Mucosa of gallbladder (tissue), 1 donor: ENCODE measurements at regions not wholly inside any gene's neighbourhood (a gene's known extent, or its start where the extent isn't known, plus 50 kb on each side); places are given as distances from the start of the nearest gene placed in this dataset.

Experiments used
- DNase-seq: peaks from one replicate; pipeline ENCODE4 v3.0.0-alpha.2; 2020; ENCODE audit warnings: low spot score
- donor health status: DM: no; HTN: no; CAD: no.

GRCh38 chr5:20113931-20114330 is 125.9 kb upstream of the CDH18 start:
- DNase-seq: no peak

DNA sequence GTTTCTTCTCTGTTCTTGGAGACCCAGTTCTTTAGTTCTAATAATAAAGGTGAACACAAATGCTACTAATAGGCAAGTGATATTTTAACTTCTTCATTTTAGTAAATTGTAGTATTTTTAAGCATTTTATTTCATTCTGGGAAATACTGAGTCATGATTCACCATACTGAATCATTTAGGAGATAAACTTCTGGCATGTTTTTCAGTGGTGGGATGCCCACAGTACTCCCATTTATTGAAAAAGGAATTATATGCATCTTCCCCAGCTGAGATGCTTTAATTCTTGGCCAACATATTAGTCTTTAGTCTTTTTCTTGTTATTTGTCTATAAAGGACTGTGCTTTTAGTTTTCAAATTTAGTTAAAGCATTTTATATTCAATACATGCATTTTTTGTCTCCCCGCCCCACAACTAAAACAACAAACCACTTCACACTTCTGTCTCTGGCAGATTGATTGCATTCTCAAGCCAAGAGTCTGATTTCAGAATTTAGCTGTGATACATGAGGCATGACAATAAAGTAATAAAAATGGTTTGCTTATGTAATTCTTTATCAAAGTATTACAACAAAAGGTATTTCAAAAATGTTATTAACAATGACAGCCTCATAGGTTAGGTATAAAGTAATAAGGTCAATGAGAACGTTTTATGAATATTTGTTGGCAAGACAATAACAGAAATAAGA is 125.2 kb upstream of the CDH18 start:
- DNase-seq: no peak

DNA sequence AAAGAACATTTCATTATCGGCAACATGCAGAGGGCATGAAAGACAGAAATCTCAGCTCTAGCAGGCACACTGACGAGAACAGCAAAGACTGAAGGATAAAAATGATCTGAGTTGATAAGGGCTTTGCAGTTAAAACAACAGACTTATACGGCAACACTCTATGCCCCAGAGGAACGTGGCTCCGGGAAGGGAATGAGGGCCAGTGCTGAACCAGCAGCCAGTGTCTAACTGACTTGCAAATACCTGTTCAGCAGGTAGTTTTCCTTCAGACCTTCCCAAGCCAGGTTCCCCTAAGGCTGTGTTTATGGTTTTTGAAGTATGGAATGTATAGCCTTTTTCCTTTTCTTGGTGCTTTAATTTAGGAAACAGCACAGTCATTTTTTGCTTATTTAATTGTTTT is 121.3 kb upstream of the CDH18 start:
- DNase-seq: no peak

DNA sequence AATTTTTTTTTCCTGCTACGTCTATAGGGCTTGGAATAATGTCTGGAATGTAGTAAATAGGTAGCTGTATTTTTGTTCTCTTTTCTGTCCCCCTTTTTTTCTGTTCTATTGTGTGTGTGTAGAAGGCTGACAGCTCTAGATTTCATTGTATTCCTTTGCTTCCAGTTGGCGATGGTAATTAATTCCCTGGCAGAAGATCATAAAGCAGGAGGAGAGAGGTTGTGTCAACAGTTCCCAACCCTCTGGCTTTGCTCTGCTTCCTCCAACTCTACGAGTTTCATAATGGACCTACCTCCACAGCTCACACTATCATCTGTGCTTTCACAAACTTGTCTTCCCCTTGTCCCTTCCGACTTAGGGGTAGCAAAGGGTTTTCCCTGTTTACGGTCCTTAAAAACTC is 117.9 kb upstream of the CDH18 start:
- no peak for DNase-seq

GRCh38 chr5:20102293-20102692 is 114.3 kb upstream of the CDH18 start:
- no peak for DNase-seq

- DNase-seq: no peak
Observed at GRCh38 chr5:20098694-20099093, 110.7 kb upstream of the CDH18 start.

GRCh38 chr5:20088361-20088760 is 100.4 kb upstream of the CDH18 start:
- DNase-seq: no peak

DNA sequence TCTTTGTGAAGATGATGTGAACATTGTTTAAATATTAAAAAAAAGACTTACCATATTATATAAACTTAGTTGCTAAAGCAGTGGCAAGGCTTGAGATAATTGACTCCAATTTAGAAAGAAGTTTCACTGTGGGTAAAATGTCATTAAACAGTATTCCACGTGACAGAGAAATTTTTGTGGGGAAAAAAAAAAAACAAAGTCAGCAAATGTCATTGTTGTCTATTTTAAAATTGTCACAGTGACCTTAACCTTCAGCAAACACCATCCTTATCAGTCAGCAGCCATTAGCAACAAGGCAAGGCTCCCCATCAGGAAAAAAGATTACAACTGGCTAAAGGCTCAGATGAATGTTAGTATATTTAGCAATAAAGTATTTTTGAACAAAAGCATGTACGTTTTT is 99.3 kb upstream of the CDH18 start:
- no peak for DNase-seq

- DNase-seq: no peak
Observed at GRCh38 chr5:20077186-20077585, 89.2 kb upstream of the CDH18 start.

DNA sequence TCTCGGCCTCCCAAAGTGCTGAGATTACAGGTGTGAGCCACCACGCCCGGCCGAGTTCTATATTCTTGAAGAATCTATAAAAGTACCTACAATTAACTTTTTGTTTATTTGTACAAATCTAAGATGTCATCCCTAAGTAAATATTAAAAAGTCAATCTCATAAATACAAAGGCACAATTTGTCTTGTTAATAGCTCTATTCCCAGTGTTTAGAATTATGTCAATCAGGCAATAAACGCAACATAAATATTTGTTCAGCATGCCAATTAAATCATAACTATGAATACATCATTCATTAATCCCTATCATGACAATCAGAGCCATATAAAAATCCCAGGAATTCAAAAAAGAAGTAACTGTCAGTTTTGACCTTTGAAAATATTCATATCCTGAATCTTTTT is 68.9 kb upstream of the CDH18 start:
- DNase-seq: no peak

DNA sequence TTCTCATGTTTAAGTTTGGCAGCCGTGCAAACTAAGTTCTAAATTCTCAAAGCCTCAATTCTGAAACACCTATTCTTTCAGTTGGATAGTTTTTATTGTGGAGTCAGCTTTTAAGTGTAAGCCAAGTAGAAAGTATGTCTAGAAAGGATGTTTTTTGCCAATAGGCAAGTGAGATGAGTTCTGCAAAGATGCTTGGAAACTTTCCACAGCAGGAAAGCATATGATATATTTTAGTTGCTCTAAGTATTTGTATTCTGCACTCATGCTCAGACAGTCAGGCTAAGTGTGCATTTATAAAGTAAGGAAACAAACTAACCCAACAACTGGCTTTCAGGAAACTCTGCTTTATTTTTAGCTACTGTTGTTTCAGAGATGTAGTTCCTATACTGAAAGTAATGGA is 67.3 kb upstream of the CDH18 start:
- no peak for DNase-seq

DNA sequence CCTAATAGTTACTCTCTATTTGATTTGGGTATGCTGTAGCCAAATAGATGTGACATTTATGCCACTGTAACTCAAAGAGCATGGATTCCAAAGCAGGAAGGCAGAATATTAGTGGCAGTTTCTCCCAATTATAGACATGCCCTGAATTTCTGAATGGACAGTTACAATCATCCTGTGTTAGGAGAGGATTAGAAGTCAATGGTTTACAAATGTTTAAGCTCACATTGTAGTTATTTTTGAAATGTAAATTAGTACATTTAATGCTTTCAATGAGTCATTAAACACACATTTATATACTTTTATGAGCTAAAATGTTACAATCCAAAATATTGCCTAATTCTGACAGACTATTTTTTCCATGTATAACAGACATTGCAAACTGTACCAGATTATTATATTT is 62.3 kb upstream of the CDH18 start:
- DNase-seq: no peak

- no peak for DNase-seq
Observed at GRCh38 chr5:20044460-20044859, 56.5 kb upstream of the CDH18 start.

DNA sequence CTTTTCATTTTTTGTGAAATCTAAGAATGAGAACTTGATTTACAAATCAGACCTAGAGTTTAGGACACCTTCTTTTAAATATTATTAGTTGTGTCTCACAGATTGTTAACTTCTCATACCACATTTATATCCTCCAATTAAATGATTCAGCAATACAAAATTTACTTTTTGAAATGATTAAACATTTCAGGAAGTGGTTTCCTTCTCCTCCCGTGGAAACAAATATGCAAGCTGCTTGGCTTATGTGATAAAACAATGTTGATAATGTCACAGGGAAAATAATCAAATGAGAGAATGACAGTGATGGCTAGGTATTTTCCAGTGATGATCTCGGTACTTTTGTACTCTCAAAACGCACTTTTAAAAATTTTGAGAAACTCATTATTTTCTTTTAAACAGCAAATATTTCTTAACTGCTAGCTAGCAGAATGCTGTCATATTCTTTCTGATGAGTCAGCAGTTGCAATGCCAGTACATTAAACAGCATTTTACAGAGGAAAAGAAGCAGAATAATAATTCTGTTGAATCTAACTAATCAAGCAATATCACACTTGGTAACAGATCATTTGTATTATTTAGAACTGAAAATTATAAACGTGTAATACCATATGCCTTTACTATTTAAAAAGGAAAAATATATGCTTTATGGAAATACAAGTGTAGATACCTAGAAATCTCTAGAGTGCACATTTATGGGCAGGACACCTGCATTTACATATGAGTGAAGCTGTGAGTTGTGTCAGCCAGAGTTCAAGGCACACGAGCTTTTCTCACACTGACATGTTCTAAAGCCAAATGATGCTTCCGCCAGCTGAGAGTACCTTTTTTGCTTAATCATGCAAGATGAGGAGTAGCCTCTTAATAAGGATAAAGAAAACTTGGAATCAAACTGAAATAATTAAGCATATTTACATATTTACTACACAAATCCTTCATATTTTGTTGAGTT is 53.6 kb upstream of the CDH18 start:
- DNase-seq: no peak

GRCh38 chr5:20040901-20041300 is 52.9 kb upstream of the CDH18 start:
- no peak for DNase-seq
